ENCODE measurements at regions not wholly inside any gene's neighbourhood (a gene's known extent, or its start where the extent isn't known, plus 50 kb on each side); places are given as distances from the start of the nearest gene placed in this dataset.

DNA sequence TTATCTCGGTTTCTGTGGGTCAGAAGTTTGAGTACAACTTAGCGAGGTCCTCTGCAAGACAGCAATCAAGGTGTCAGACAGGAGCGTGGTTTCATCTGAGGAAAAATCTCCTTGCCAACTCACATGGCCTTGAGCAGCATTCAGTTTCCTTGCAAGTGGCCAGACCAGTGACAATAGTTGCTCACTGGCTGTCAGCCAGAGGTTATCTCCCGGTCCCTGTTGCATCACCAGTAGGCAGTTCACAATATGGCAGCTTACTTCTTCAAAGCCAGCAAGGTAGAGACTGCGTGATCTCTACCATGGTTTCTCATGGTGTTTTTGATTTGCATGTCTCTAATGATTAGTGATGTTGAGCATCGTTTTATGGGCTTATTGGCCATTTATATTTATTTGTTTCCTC lies 143.8 kb upstream of the DAAM1 start:
- no peaks in the 10 kb centered on the region for H4K20me1 ChIP-seq (ENCODE audit: insufficient read depth)
- CTCF ChIA-PET, result interaction anchor here (0.7 kb wide), 1 partner anchor 463 kb away, joined by 4 read pairs; no protein-coding TSS in a partner anchor
- POLR2A ChIA-PET (ENCODE audit: unreplicated experiment), result no interaction called here
- H3K4me1 ChIP-seq (replicated peaks; ENCODE audit: insufficient read depth), result no peaks in the 10 kb centered on the region
- H3K36me3 ChIP-seq (ENCODE audit: low read depth), result no peaks in the 10 kb centered on the region
- H3K4me3 ChIP-seq, result no peak overlapping the region
- H3K4me2 ChIP-seq, result no peak overlapping the region
- H3K27me3 ChIP-seq (ENCODE audit: insufficient read depth, low read depth), result no peaks in the 10 kb centered on the region
- peak in 1 of 2 experiments; percentile 18 for DNase-seq
- H3K79me2 ChIP-seq (ENCODE audit: low read depth), result no peaks in the 10 kb centered on the region
- intact Hi-C loops (cut with micrococcal nuclease; ENCODE audit: unreplicated experiment), result no loop called here
- H3K27ac ChIP-seq, result no peak overlapping the region
- H2AFZ ChIP-seq, result no peak overlapping the region
- BruUV-seq (replicated peaks), result no TSS peak
- no peaks in the 10 kb centered on the region for H3K9me3 ChIP-seq (ENCODE audit: insufficient read depth, low read depth)
- no peaks in the 10 kb centered on the region for H3F3A ChIP-seq (ENCODE audit: insufficient read depth, low read depth)
- TF ChIP-seq, protein P1, sequence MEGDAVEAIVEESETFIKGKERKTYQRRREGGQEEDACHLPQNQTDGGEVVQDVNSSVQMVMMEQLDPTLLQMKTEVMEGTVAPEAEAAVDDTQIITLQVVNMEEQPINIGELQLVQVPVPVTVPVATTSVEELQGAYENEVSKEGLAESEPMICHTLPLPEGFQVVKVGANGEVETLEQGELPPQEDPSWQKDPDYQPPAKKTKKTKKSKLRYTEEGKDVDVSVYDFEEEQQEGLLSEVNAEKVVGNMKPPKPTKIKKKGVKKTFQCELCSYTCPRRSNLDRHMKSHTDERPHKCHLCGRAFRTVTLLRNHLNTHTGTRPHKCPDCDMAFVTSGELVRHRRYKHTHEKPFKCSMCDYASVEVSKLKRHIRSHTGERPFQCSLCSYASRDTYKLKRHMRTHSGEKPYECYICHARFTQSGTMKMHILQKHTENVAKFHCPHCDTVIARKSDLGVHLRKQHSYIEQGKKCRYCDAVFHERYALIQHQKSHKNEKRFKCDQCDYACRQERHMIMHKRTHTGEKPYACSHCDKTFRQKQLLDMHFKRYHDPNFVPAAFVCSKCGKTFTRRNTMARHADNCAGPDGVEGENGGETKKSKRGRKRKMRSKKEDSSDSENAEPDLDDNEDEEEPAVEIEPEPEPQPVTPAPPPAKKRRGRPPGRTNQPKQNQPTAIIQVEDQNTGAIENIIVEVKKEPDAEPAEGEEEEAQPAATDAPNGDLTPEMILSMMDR (conservative IDR thresholded peaks at IDR 0.05), result no peak
- no peak for TF ChIP-seq EZH2 (IDR thresholded peaks at IDR 0.05; ENCODE audit: low read depth)
- H3K9me2 ChIP-seq (ENCODE audit: insufficient read depth), result no peaks in the 10 kb centered on the region

DNA sequence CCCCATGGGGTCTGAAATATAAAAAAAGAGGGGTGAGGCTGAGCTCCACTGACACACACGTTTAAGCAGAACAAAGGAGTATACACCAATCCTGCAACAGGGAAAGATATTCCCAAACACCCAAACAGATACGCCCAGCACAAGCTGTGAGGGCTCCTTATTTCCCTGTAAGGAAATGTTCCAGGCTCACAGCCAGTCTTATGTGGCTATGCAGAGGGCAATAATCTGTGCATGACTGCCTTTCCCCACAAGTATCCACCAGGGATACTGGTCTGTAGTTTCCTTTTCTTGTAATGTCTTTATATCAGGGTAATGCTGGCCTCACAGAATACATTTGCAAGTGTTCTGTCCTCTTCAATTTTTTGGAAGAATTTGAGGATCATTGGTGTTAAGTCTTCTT lies 141.7 kb upstream of the DAAM1 start:
- no peaks in the 10 kb centered on the region for H4K20me1 ChIP-seq (ENCODE audit: insufficient read depth)
- DNase-seq, result no peak
- no peak overlapping the region for H3K4me3 ChIP-seq
- no peaks in the 10 kb centered on the region for H3K9me3 ChIP-seq (ENCODE audit: insufficient read depth, low read depth)
- no peaks in the 10 kb centered on the region for H3K27me3 ChIP-seq (ENCODE audit: insufficient read depth, low read depth)
- H3K9me2 ChIP-seq (ENCODE audit: insufficient read depth), result no peaks in the 10 kb centered on the region
- H3K27ac ChIP-seq, result no peak overlapping the region
- no peak overlapping the region for H2AFZ ChIP-seq
- TF ChIP-seq, protein P1 (conservative IDR thresholded peaks at IDR 0.05), result no peak
- no peak for TF ChIP-seq EZH2 (IDR thresholded peaks at IDR 0.05; ENCODE audit: low read depth)
- ChIA-PET CTCF (no interaction called here), POLR2A (ENCODE audit: unreplicated experiment) (no interaction called here)
- no TSS peak for BruUV-seq (replicated peaks)
- no peaks in the 10 kb centered on the region for H3K4me1 ChIP-seq (replicated peaks; ENCODE audit: insufficient read depth)
- intact Hi-C loops (cut with micrococcal nuclease; ENCODE audit: unreplicated experiment), result no loop called here
- H3K4me2 ChIP-seq, result no peak overlapping the region
- H3F3A ChIP-seq (ENCODE audit: insufficient read depth, low read depth), result no peaks in the 10 kb centered on the region
- no peaks in the 10 kb centered on the region for H3K36me3 ChIP-seq (ENCODE audit: low read depth)
- H3K79me2 ChIP-seq (ENCODE audit: low read depth), result no peaks in the 10 kb centered on the region

DNA sequence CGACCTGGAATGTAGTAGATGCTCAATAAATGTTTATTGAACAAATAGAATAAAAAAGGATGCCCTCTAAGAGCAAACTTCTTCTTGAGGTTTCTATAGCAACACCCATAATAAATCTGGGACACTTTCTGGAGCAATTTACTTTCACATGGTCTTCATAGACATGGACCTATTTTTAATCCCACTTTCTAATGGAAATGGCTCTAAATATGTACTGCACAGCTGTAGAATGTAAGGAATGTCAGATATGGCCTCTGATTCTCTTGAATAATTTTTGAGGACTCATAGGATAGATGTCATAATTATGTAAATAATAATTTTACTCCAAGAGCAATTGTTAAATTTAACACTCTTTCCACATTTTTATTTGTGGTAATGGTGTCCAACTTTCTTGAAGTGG lies 133.5 kb upstream of the DAAM1 start:
- H3K9me2 ChIP-seq (ENCODE audit: insufficient read depth), result no peaks in the 10 kb centered on the region
- no peaks in the 10 kb centered on the region for H3F3A ChIP-seq (ENCODE audit: insufficient read depth, low read depth)
- BruUV-seq (replicated peaks), result no TSS peak
- ChIA-PET POLR2A (ENCODE audit: unreplicated experiment) (no interaction called here), CTCF (interaction anchor here (0.6 to 0.7 kb wide), 2 partner anchors 27 to 554 kb away, joined by 3 to 4 read pairs; no protein-coding TSS in a partner anchor)
- no peaks in the 10 kb centered on the region for H3K9me3 ChIP-seq (ENCODE audit: insufficient read depth, low read depth)
- H3K4me3 ChIP-seq, result no peak overlapping the region
- intact Hi-C loops (cut with micrococcal nuclease; ENCODE audit: unreplicated experiment), result loop anchor here (1.0 kb wide), 1 partner anchor 554 kb away; no protein-coding TSS in a partner anchor
- no peak for DNase-seq
- no peaks in the 10 kb centered on the region for H3K27me3 ChIP-seq (ENCODE audit: insufficient read depth, low read depth)
- H3K4me2 ChIP-seq, result no peak overlapping the region
- no peak for TF ChIP-seq EZH2 (IDR thresholded peaks at IDR 0.05; ENCODE audit: low read depth)
- TF ChIP-seq, protein P1 (conservative IDR thresholded peaks at IDR 0.05), result no peak
- no peak overlapping the region for H3K27ac ChIP-seq
- H3K79me2 ChIP-seq (ENCODE audit: low read depth), result no peaks in the 10 kb centered on the region
- no peaks in the 10 kb centered on the region for H3K36me3 ChIP-seq (ENCODE audit: low read depth)
- H3K4me1 ChIP-seq (replicated peaks; ENCODE audit: insufficient read depth), result no peaks in the 10 kb centered on the region
- H4K20me1 ChIP-seq (ENCODE audit: insufficient read depth), result no peaks in the 10 kb centered on the region
- no peak overlapping the region for H2AFZ ChIP-seq
